IMR-90 (cell line): ENCODE measurements at regions not wholly inside any gene's neighbourhood (a gene's known extent, or its start where the extent isn't known, plus 50 kb on each side); places are given as distances from the start of the nearest gene placed in this dataset.

Experiments
- CEBPB ChIP-seq: IDR thresholded peaks from 2 replicates; pipeline ENCODE4 v1.6.1; 2012; ENCODE audit warnings: low read depth, low read length, improper control_type of control experiment
- TF ChIP-seq, protein P1 (sequence below): conservative IDR thresholded peaks from 2 replicates; pipeline ENCODE4 v1.5.1; 2012; ENCODE audit warnings: mild to moderate bottlenecking, low read depth, low read length, improper control_type of control experiment

DNA sequence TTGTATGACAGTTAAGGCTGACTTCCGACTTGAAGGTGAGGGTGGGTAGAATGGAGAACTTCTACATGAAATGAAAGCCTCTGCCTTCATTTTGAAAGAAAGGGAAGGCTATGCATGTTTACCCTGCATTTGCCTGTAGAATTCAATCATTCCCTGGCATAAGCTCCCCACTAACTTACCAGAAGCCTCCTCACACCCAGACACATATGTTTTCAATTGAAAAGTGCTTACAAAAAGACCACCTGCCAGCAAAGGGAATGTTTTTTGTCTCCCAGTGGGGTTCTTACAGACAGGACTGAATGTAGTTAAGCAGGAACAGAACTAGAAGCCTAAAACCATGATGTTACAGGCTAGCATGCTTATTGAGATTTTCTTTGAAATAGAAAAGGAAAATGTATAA, 392.1 kb upstream of the HSF2 start:
- TF ChIP-seq CEBPB: no peak
- TF ChIP-seq, protein P1, sequence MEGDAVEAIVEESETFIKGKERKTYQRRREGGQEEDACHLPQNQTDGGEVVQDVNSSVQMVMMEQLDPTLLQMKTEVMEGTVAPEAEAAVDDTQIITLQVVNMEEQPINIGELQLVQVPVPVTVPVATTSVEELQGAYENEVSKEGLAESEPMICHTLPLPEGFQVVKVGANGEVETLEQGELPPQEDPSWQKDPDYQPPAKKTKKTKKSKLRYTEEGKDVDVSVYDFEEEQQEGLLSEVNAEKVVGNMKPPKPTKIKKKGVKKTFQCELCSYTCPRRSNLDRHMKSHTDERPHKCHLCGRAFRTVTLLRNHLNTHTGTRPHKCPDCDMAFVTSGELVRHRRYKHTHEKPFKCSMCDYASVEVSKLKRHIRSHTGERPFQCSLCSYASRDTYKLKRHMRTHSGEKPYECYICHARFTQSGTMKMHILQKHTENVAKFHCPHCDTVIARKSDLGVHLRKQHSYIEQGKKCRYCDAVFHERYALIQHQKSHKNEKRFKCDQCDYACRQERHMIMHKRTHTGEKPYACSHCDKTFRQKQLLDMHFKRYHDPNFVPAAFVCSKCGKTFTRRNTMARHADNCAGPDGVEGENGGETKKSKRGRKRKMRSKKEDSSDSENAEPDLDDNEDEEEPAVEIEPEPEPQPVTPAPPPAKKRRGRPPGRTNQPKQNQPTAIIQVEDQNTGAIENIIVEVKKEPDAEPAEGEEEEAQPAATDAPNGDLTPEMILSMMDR: no peak
